MCF 10A (cell line): ENCODE measurements at regions not wholly inside any gene's neighbourhood (a gene's known extent, or its start where the extent isn't known, plus 50 kb on each side); places are given as distances from the start of the nearest gene placed in this dataset.

ENCODE experiments used
- BruUV-seq: library from RNA; stranded (reverse); fragments of 400-500 nt; replicated peaks from 2 replicates; lab custom pipeline; 2021; lab: Mats Ljungman, UMichigan
- CTCF ChIA-PET: fragments of 300-600 bp; sonication (Branson Sonifier 250); formaldehyde crosslinking; extraction: SDS; loops from one replicate; lab custom pipeline; 2021; ENCODE audit warnings: antibody characterized with exemption, inconsistent platforms; lab: Yijun Ruan, JAX
- POLR2A ChIA-PET: fragments of 300-600, 350-650 bp; sonication (Branson Sonifier 250); formaldehyde crosslinking; extraction: SDS; loops from one replicate; lab custom pipeline; 2020; ENCODE audit warnings: antibody characterized with exemption, inconsistent platforms; lab: Yijun Ruan, JAX
- DNase-seq: peaks from one replicate; pipeline ENCODE4 v3.0.0-alpha.2; 2018; ENCODE audit not compliant: unreplicated experiment
- H3K27ac Mint-ChIP-seq: one replicate; pipeline ENCODE4 v1.8.0; 2022; ENCODE audit warnings: mild to moderate bottlenecking, low read depth, mixed read lengths; ENCODE audit not compliant: unreplicated experiment
- H3K27me3 Mint-ChIP-seq: one replicate; pipeline ENCODE4 v1.8.0; 2022; ENCODE audit warnings: mixed read lengths; ENCODE audit not compliant: insufficient read depth, unreplicated experiment
- H3K36me3 Mint-ChIP-seq: one replicate; pipeline ENCODE4 v1.8.0; 2022; ENCODE audit warnings: mild to moderate bottlenecking, moderate library complexity, mixed read lengths; ENCODE audit not compliant: insufficient read depth, unreplicated experiment
- H3K4me1 Mint-ChIP-seq: one replicate; pipeline ENCODE4 v1.8.0; 2022; ENCODE audit warnings: mixed read lengths; ENCODE audit not compliant: insufficient read depth, unreplicated experiment
- H3K4me3 Mint-ChIP-seq: one replicate; pipeline ENCODE4 v1.8.0; 2022; ENCODE audit warnings: mild to moderate bottlenecking, moderate library complexity, mixed read lengths; ENCODE audit not compliant: unreplicated experiment
- H3K9me3 Mint-ChIP-seq: one replicate; pipeline ENCODE4 v1.8.0; 2022; ENCODE audit warnings: mixed read lengths; ENCODE audit not compliant: unreplicated experiment
- CTCF ChIP-seq: fragments of 200-600 bp; IDR thresholded peaks from one replicate; pipeline ENCODE4 v1.8.0; 2022; ENCODE audit warnings: antibody characterized with exemption, mild to moderate bottlenecking; ENCODE audit not compliant: unreplicated experiment
- intact Hi-C: fragments of 100-400 bp; cut with micrococcal nuclease; formaldehyde crosslinking; loops from 2 replicates; pipeline ENCODE4 v1.14.1; 2022

GRCh38 chr18:47420130-47420529, 168.7 kb upstream of the SKOR2 start:
- no peaks in the 10 kb centered on the region for H3K9me3 Mint-ChIP-seq
- H3K4me3 Mint-ChIP-seq, result no peak overlapping the region
- no peaks in the 10 kb centered on the region for H3K36me3 Mint-ChIP-seq
- no peak for DNase-seq
- BruUV-seq, result no TSS peak
- H3K4me1 Mint-ChIP-seq, result no peaks in the 10 kb centered on the region
- no peak overlapping the region for H3K27ac Mint-ChIP-seq
- CTCF ChIA-PET, result interaction anchor here (1.8 kb wide), 1 partner anchor 215 kb away, joined by 4 read pairs; no protein-coding TSS in a partner anchor
- peaks cover 54% of the 10 kb centered on the region for H3K27me3 Mint-ChIP-seq
- TF ChIP-seq CTCF, result no peak
- intact Hi-C loops, result no loop called here
- POLR2A ChIA-PET, result no interaction called here

- Mint-ChIP-seq H3K36me3 (no peaks in the 10 kb centered on the region), H3K4me3 (no peak overlapping the region), H3K27me3 (peaks cover 67% of the 10 kb centered on the region), H3K9me3 (no peaks in the 10 kb centered on the region), H3K27ac (no peak overlapping the region), H3K4me1 (no peaks in the 10 kb centered on the region)
- POLR2A ChIA-PET, result no interaction called here
- no peak for TF ChIP-seq CTCF
- BruUV-seq, result no TSS peak
- CTCF ChIA-PET, result no interaction called here
- peak; percentile 10 for DNase-seq
- intact Hi-C loops, result no loop called here
Measured at GRCh38 chr18:47418746-47419145, 167.3 kb upstream of the SKOR2 start.

GRCh38 chr18:47417807-47418206, 166.3 kb upstream of the SKOR2 start:
- no TSS peak for BruUV-seq
- no peak for TF ChIP-seq CTCF
- Mint-ChIP-seq H3K9me3 (no peaks in the 10 kb centered on the region), H3K27me3 (peaks cover 77% of the 10 kb centered on the region), H3K4me3 (no peak overlapping the region), H3K36me3 (no peaks in the 10 kb centered on the region), H3K27ac (no peak overlapping the region), H3K4me1 (no peaks in the 10 kb centered on the region)
- CTCF ChIA-PET, result no interaction called here
- intact Hi-C loops, result no loop called here
- POLR2A ChIA-PET, result no interaction called here
- no peak for DNase-seq

GRCh38 chr18:47415881-47416280, 164.4 kb upstream of the SKOR2 start:
- peaks cover 89% of the 10 kb centered on the region for H3K27me3 Mint-ChIP-seq
- no peak overlapping the region for H3K4me3 Mint-ChIP-seq
- BruUV-seq, result no TSS peak
- no peaks in the 10 kb centered on the region for H3K36me3 Mint-ChIP-seq
- no peak for DNase-seq
- H3K9me3 Mint-ChIP-seq, result no peaks in the 10 kb centered on the region
- no peak for TF ChIP-seq CTCF
- no peak overlapping the region for H3K27ac Mint-ChIP-seq
- H3K4me1 Mint-ChIP-seq, result no peaks in the 10 kb centered on the region
- intact Hi-C loops, result no loop called here
- CTCF ChIA-PET, result no interaction called here
- POLR2A ChIA-PET, result no interaction called here
